K562 (cell line): ENCODE measurements at regions not wholly inside any gene's neighbourhood (a gene's known extent, or its start where the extent isn't known, plus 50 kb on each side); places are given as distances from the start of the nearest gene placed in this dataset.

Experiments
- BRF1 ChIP-seq: IDR thresholded peaks from 3 replicates; pipeline ENCODE4 v1.6.1; 2011; ENCODE audit warnings: borderline replicate concordance, mild to moderate bottlenecking; ENCODE audit not compliant: insufficient read length; ENCODE audit errors: extremely low read depth
- CTCF ChIP-seq, 3 experiments: IDR thresholded peaks in 2 of 3; conservative IDR thresholded peaks in 1 of 3; 2 replicates each; pipeline ENCODE4 v1.5.1; 2011 to 2012; ENCODE audit warnings: low read length in 3 of 3, mild to moderate bottlenecking in 3 of 3, control low read depth in 2 of 3, improper control_type of control experiment in 1 of 3, inconsistent platforms in 1 of 3, low read depth in 1 of 3, mixed read lengths in 1 of 3, moderate library complexity in 1 of 3; ENCODE audit not compliant: insufficient read depth in 2 of 3
- FOXJ3 ChIP-seq: sonication (generic); formaldehyde crosslinking; IDR thresholded peaks from 2 replicates; pipeline ENCODE4 v1.4.0; 2020; ENCODE audit warnings: mild to moderate bottlenecking, missing genetic modification reagents
- RB1 ChIP-seq: fragments of 450-650 bp; IDR thresholded peaks from 2 replicates; pipeline ENCODE4 v1.6.1; 2017; ENCODE audit warnings: low read depth, mild to moderate bottlenecking

DNA sequence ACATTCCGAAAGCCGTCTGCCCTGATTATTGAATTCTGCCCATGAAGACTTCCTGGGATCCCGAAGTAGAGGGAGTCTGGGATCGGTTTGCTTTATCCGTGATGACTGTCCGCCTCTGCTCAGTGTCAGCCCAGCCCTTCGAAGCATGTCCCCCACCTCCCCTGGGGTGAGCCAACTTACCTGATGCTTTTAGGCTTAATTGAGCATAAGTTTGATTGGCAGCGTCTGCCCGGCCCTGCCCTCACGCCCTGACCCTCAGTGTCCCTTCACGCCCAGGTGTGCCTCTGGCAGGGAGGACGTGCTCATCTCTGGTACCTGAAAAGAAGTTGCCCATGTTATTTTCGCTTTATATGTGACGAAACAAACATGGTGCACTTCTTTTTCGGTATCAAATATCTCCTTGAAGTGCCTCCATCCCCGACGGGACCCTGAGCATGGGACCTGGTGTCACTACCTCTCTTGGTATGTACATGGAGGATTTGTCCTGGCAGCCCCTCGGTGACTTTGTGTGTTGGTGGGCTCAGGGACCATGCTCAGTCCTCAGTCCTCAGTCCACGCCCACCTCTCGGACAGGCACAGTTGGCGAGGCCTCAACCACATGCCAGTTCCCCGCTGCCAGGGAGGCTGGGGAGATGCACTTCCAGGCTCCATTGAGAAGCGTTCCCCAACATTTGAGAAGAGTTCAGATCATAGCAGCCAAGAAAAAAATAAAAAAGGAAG lies 130.1 kb upstream of the RTL1 start:
- TF ChIP-seq BRF1 (no peak), RB1 (no peak), CTCF (IDR thresholded peaks at IDR 0.05 in 2 of 3, conservative IDR thresholded peaks at IDR 0.05 in 1 of 3; ENCODE audit: insufficient read depth in 2 of 3, low read depth in 1 of 3, low read length in 3 of 3) (no peak), FOXJ3 (CRISPR knock-in tag) (no peak)
